ENCODE measurements at regions not wholly inside any gene's neighbourhood (a gene's known extent, or its start where the extent isn't known, plus 50 kb on each side); places are given as distances from the start of the nearest gene placed in this dataset.

GRCh38 chr4:136748165-136748564 is 784.1 kb downstream of the PCDH18 start:
- no peaks in the 10 kb centered on the region for H3K27me3 ChIP-seq
- no peak for DNase-seq
- TF ChIP-seq POLR2A (IDR thresholded peaks at IDR 0.05) (no peak), CTCF (IDR thresholded peaks at IDR 0.05) (no peak)
- no peaks in the 10 kb centered on the region for H3K36me3 ChIP-seq
- no peaks in the 10 kb centered on the region for H3K4me1 ChIP-seq
- H3K9me3 ChIP-seq, result no peaks in the 10 kb centered on the region
- no peak overlapping the region for H3K4me3 ChIP-seq
- H3K27ac ChIP-seq, result no peak overlapping the region
- intact Hi-C loops (cut with DNase I; ENCODE audit: low total_unique reads), result no loop called here

- no peak for TF ChIP-seq CTCF (IDR thresholded peaks at IDR 0.05)
- no peak for TF ChIP-seq POLR2A (IDR thresholded peaks at IDR 0.05)
- Histone ChIP-seq H3K27ac (no peak overlapping the region), H3K9me3 (no peaks in the 10 kb centered on the region), H3K4me1 (no peaks in the 10 kb centered on the region), H3K4me3 (no peak overlapping the region), H3K27me3 (no peaks in the 10 kb centered on the region), H3K36me3 (no peaks in the 10 kb centered on the region)
- intact Hi-C loops (cut with DNase I; ENCODE audit: low total_unique reads), result no loop called here
- no peak for DNase-seq
These were observed 789.1 kb downstream of the PCDH18 start for GRCh38 chr4:136743238-136743637.

- no peaks in the 10 kb centered on the region for H3K27me3 ChIP-seq
- DNase-seq, result no peak
- intact Hi-C loops (cut with DNase I; ENCODE audit: low total_unique reads), result no loop called here
These were observed 790.0 kb downstream of the PCDH18 start for GRCh38 chr4:136742333-136742732.

GRCh38 chr4:136741468-136741867 is 790.8 kb downstream of the PCDH18 start:
- intact Hi-C loops (cut with DNase I; ENCODE audit: low total_unique reads), result no loop called here
- DNase-seq, result no peak
- H3K27me3 ChIP-seq, result no peaks in the 10 kb centered on the region
- H3K4me3 ChIP-seq, result no peak overlapping the region
- no peaks in the 10 kb centered on the region for H3K9me3 ChIP-seq
- no peak overlapping the region for H3K27ac ChIP-seq
- H3K36me3 ChIP-seq, result no peaks in the 10 kb centered on the region
- TF ChIP-seq CTCF (IDR thresholded peaks at IDR 0.05), result no peak
- no peak for TF ChIP-seq POLR2A (IDR thresholded peaks at IDR 0.05)
- H3K4me1 ChIP-seq, result no peaks in the 10 kb centered on the region

More at GRCh38 chr4:136742333-136742732, 790.0 kb downstream of the PCDH18 start:
- Histone ChIP-seq H3K4me1 (no peaks in the 10 kb centered on the region), H3K36me3 (no peaks in the 10 kb centered on the region), H3K4me3 (no peak overlapping the region), H3K9me3 (no peaks in the 10 kb centered on the region), H3K27ac (no peak overlapping the region)
- no peak for TF ChIP-seq POLR2A (IDR thresholded peaks at IDR 0.05)
- no peak for TF ChIP-seq CTCF (IDR thresholded peaks at IDR 0.05)

GRCh38 chr4:136740326-136740725 is 792.0 kb downstream of the PCDH18 start:
- DNase-seq, result no peak
- no peaks in the 10 kb centered on the region for H3K36me3 ChIP-seq
- intact Hi-C loops (cut with DNase I; ENCODE audit: low total_unique reads), result no loop called here
- H3K9me3 ChIP-seq, result no peaks in the 10 kb centered on the region
- no peak overlapping the region for H3K27ac ChIP-seq
- no peaks in the 10 kb centered on the region for H3K27me3 ChIP-seq
- H3K4me1 ChIP-seq, result no peaks in the 10 kb centered on the region
- no peak for TF ChIP-seq POLR2A (IDR thresholded peaks at IDR 0.05)
- TF ChIP-seq CTCF (IDR thresholded peaks at IDR 0.05), result no peak
- no peak overlapping the region for H3K4me3 ChIP-seq
